K562 (cell line): ENCODE measurements at regions not wholly inside any gene's neighbourhood (a gene's known extent, or its start where the extent isn't known, plus 50 kb on each side); places are given as distances from the start of the nearest gene placed in this dataset.

Experiments
- ATAC-seq: fragments of 200-7000 bp; cut with Tn5 transposase; 3 replicates; pipeline ENCODE4 v1.9.1; 2020; ENCODE audit warnings: moderate library complexity
- BruUV-seq: library from RNA; stranded (reverse); fragments of 400-500 nt; replicated peaks from 2 replicates; lab custom pipeline; 2021; lab: Mats Ljungman, UMichigan
- CTCF ChIA-PET: fragments of 300-600 bp; formaldehyde crosslinking; extraction: SDS; loops from one replicate; lab custom pipeline; 2021; ENCODE audit warnings: low intra/inter-chr PET ratio; lab: Yijun Ruan, JAX
- POLR2A ChIA-PET: fragments of 300-600, 350-650 bp; sonication (Branson Sonifier 250); formaldehyde crosslinking; extraction: SDS; loops from one replicate; lab custom pipeline; 2021; ENCODE audit warnings: antibody characterized with exemption, inconsistent platforms; lab: Yijun Ruan, JAX
- DNase-seq, 4 experiments: peaks; one replicate each; pipeline versions ENCODE4 v3.0.0 to v3.0.0-alpha.2; 2011 to 2018; ENCODE audit warnings: low spot score in 3 of 4, mixed read lengths in 3 of 4; ENCODE audit errors: extremely low read depth in 1 of 4
- FAIRE-seq: peaks from 2 replicates; lab custom pipeline; 2011; peaks lifted over from hg19 to GRCh38; lab: Jason Lieb, UNC
- H2AFZ ChIP-seq: 2 replicates; pipeline ENCODE4 v1.6.0; 2011; ENCODE audit warnings: low read depth, low read length, control low read depth, inconsistent platforms
- H3K27ac ChIP-seq: fragments of 200-600 bp; 3 replicates; pipeline ENCODE4 v1.8.0; 2011; ENCODE audit warnings: low read depth, mild to moderate bottlenecking, control low read depth, inconsistent platforms, low read length, moderate library complexity, mixed read lengths; ENCODE audit errors: extremely low read depth
- H3K27me3 ChIP-seq, 2 experiments: fragments of 300-600 bp in 1 of 2; 2 replicates in 1 of 2; 3 replicates in 1 of 2; pipeline versions ENCODE4 v1.6.0 to v1.8.0; 2011; ENCODE audit warnings: inconsistent platforms in 2 of 2, low read length in 2 of 2, mild to moderate bottlenecking in 1 of 2, mixed read lengths in 1 of 2, moderate library complexity in 1 of 2; ENCODE audit not compliant: control insufficient read depth in 2 of 2, insufficient read depth in 2 of 2
- H3K36me3 ChIP-seq: fragments of 300-600 bp; 3 replicates; pipeline ENCODE4 v1.8.0; 2011; ENCODE audit warnings: mild to moderate bottlenecking, low read length, inconsistent platforms; ENCODE audit not compliant: control insufficient read depth, insufficient read depth
- H3K4me1 ChIP-seq, 2 experiments: fragments of 200-600 bp in 1 of 2; replicated peaks in 1 of 2; 2 replicates in 1 of 2; 3 replicates in 1 of 2; pipeline versions ENCODE4 v1.5.1 to v1.8.0; 2011; ENCODE audit warnings: inconsistent platforms in 2 of 2, low read length in 2 of 2, mild to moderate bottlenecking in 1 of 2, mixed read lengths in 1 of 2, moderate library complexity in 1 of 2; ENCODE audit not compliant: control insufficient read depth in 2 of 2, insufficient read depth in 2 of 2
- H3K4me2 ChIP-seq: 2 replicates; pipeline ENCODE4 v1.6.1; 2011; ENCODE audit warnings: low read length, control low read depth, inconsistent platforms, mixed read lengths; ENCODE audit not compliant: insufficient read depth
- H3K4me3 ChIP-seq: fragments of 200-600 bp; sonication (generic), shearing (Covaris generic); 2 replicates; pipeline ENCODE4 v1.5.1; 2016; ENCODE audit warnings: control low read depth, inconsistent platforms
- H3K79me2 ChIP-seq: fragments of 200-600 bp; 3 replicates; pipeline ENCODE4 v1.8.0; 2011; ENCODE audit warnings: low read length, inconsistent platforms; ENCODE audit not compliant: control insufficient read depth, insufficient read depth
- H3K9ac ChIP-seq, 2 experiments: 2 replicates each; pipeline versions ENCODE4 v1.6.0 to v1.6.1; 2011; ENCODE audit warnings: low read depth in 2 of 2, low read length in 2 of 2, control low read depth in 1 of 2, inconsistent platforms in 1 of 2, mild to moderate bottlenecking in 1 of 2, mixed read lengths in 1 of 2; ENCODE audit not compliant: insufficient read depth in 1 of 2
- H3K9me1 ChIP-seq: one replicate; pipeline ENCODE4 v1.6.0; 2011; ENCODE audit warnings: inconsistent platforms, mild to moderate bottlenecking, low read length, moderate library complexity; ENCODE audit not compliant: control insufficient read depth, insufficient read depth
- H3K9me3 ChIP-seq: replicated peaks from 2 replicates; pipeline ENCODE4 v1.5.1; 2011; ENCODE audit warnings: low read depth, low read length, inconsistent platforms; ENCODE audit not compliant: control insufficient read depth, insufficient read depth
- H4K20me1 ChIP-seq: replicated peaks from 2 replicates; pipeline ENCODE4 v1.6.1; 2011; ENCODE audit warnings: low read length, inconsistent platforms, mixed read lengths; ENCODE audit not compliant: control insufficient read depth, insufficient read depth
- ETV5 ChIP-seq: sonication (generic); formaldehyde crosslinking; IDR thresholded peaks from 2 replicates; pipeline ENCODE4 v1.4.0; 2020; ENCODE audit warnings: low read depth, mild to moderate bottlenecking, missing genetic modification reagents
- MCM5 ChIP-seq: fragments of 450-650 bp; IDR thresholded peaks from 2 replicates; pipeline ENCODE4 v1.6.1; 2016; ENCODE audit warnings: low read depth
- NFRKB ChIP-seq: fragments of 450-650 bp; IDR thresholded peaks from 2 replicates; pipeline ENCODE4 v1.6.1; 2016; ENCODE audit warnings: low read depth
- RBM25 ChIP-seq: fragments of 200-400 bp; formaldehyde crosslinking; IDR thresholded peaks from 2 replicates; pipeline ENCODE4 v1.6.1; 2018; ENCODE audit warnings: low read length, low read depth, moderate library complexity; ENCODE audit not compliant: severe bottlenecking
- ZNF143 ChIP-seq: sonication (generic); formaldehyde crosslinking; IDR thresholded peaks from 2 replicates; pipeline ENCODE4 v1.9.0; 2022; ENCODE audit warnings: mild to moderate bottlenecking, missing genetic modification reagents
- ZNF384 ChIP-seq: IDR thresholded peaks from 2 replicates; pipeline ENCODE4 v1.6.1; 2012; ENCODE audit warnings: low read depth, low read length, improper control_type of control experiment
- WGBS: fragments of 100-300 bp; shearing (Covaris generic); methylation state at CpG from one replicate; pipeline ENCODE4 v1.1.6; 2016; ENCODE audit warnings: low coverage, mixed read lengths; ENCODE audit not compliant: insufficient coverage; ENCODE audit errors: missing lambda C conversion rate; 5-methylcytosine and 5-hydroxymethylcytosine counted together
- in situ Hi-C: fragments of 300-500 bp; cut with MboI; formaldehyde crosslinking; loops from 4 replicates; pipeline ENCODE4 v1.15.0; 2018; ENCODE audit warnings: inconsistent platforms, mixed read lengths
- intact Hi-C: fragments of 100-400 bp; cut with micrococcal nuclease; formaldehyde crosslinking; loops from 2 replicates; pipeline ENCODE4 v1.14.2; 2022

GRCh38 chr5:67267512-67268216 lies 71.1 kb upstream of the CD180 start:
- Histone ChIP-seq H3K4me2 (no peak overlapping the region), H3K9me3 (no peaks in the 10 kb centered on the region), H3K4me1 (no peaks in the 10 kb centered on the region), H3K36me3 (no peaks in the 10 kb centered on the region), H2AFZ (no peak overlapping the region), H4K20me1 (no peaks in the 10 kb centered on the region), H3K27ac (no peak overlapping the region), H3K9ac (no peak overlapping the region), H3K4me3 (no peak overlapping the region), H3K79me2 (no peaks in the 10 kb centered on the region), H3K27me3 (peaks cover 0 to 2% of the 10 kb centered on the region in 2 experiments; a peak in 2 of 5 replicates), H3K9me1 (no peaks in the 10 kb centered on the region)
- in situ Hi-C loops = no loop called here
- intact Hi-C loops = no loop called here
- DNase-seq = no peak
- ChIA-PET CTCF (no interaction called here), POLR2A (no interaction called here)
- no peak for TF ChIP-seq MCM5
- no peak for TF ChIP-seq ETV5 (CRISPR knock-in tag)
- no peak for ATAC-seq
- no peak for FAIRE-seq
- 3% methylated on average over 7 of the region's 7 CpGs for WGBS
- BruUV-seq = no TSS peak

GRCh38 chr5:67266654-67267350 lies 70.2 kb upstream of the CD180 start:
- no peaks in the 10 kb centered on the region for H3K4me1 ChIP-seq
- no peak overlapping the region for H3K9ac ChIP-seq
- H4K20me1 ChIP-seq = no peaks in the 10 kb centered on the region
- TF ChIP-seq RBM25 (no peak), ZNF384 (no peak), NFRKB (no peak), ZNF143 (no peak)
- no TSS peak for BruUV-seq
- WGBS = 0% methylated on average over 6 of the region's 6 CpGs
- H3K9me3 ChIP-seq = no peaks in the 10 kb centered on the region
- no peak overlapping the region for H3K27ac ChIP-seq
- H3K4me3 ChIP-seq = no peak overlapping the region
- H3K4me2 ChIP-seq = no peak overlapping the region
- no peak for ATAC-seq
- no peak for FAIRE-seq
- no peaks in the 10 kb centered on the region for H3K9me1 ChIP-seq
- no peak for DNase-seq
- in situ Hi-C loops (no loop called here), intact Hi-C loops (no loop called here)
- peaks cover 0 to 1% of the 10 kb centered on the region in 2 experiments; a peak in 2 of 5 replicates for H3K27me3 ChIP-seq
- H3K79me2 ChIP-seq = no peaks in the 10 kb centered on the region
- H2AFZ ChIP-seq = no peak overlapping the region
- no peaks in the 10 kb centered on the region for H3K36me3 ChIP-seq
- CTCF ChIA-PET = no interaction called here
- POLR2A ChIA-PET = no interaction called here
